Left colon (tissue), 2 donors: ENCODE measurements at regions not wholly inside any gene's neighbourhood (a gene's known extent, or its start where the extent isn't known, plus 50 kb on each side); places are given as distances from the start of the nearest gene placed in this dataset.

Experiments
- ATAC-seq: fragments of 200-7000 bp; cut with Tn5 transposase; one replicate; pipeline ENCODE4 v1.9.1; 2020; ENCODE audit warnings: mild to moderate bottlenecking, moderate library complexity
- DNase-seq, 2 donors: peaks; one replicate each; pipeline ENCODE4 v3.0.0-alpha.2; 2020
- intact Hi-C, 2 donors: fragments of 100-400 bp; cut with DNase I in 1 of 2; cut with micrococcal nuclease in 1 of 2; formaldehyde crosslinking; loops; one replicate each; pipeline versions ENCODE4 v1.11.2 to v1.14.0; 2022; cut with DNase I, micrococcal nuclease
- donor health status: DM: no; HTN: no; CAD: no.
- donor health status: DM: yes; HTN: yes; CAD: no.

GRCh38 chr6:51398064-51398705 lies 579.5 kb downstream of the TFAP2B start:
- DNase-seq (no peak), ATAC-seq (no peak)
- intact Hi-C loops: no loop called here

DNA sequence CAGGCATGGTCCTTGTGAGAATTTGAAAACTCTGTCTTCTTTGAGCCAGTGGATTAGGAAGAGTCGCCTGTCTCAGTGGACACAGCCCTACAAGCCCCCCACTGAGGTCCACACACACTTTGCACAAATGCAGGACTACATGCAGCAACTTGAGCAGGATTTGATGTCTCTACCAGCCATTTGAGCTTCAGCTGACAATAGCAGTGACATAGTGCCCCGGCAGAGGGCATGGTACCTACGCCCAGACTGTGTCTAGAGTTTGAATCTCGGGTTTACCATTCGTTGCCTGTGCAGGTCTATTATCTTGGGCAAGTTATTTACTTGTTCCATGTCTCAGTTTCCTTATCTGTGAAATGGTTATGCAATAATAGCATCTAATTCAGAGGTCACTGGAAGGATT lies 580.1 kb downstream of the TFAP2B start:
- intact Hi-C loops: no loop called here
- DNase-seq (no peak), ATAC-seq (no peak)

- ATAC-seq (no peak), DNase-seq (no peak)
- intact Hi-C loops: no loop called here
These were observed 591.8 kb downstream of the TFAP2B start for GRCh38 chr6:51410453-51410852.

DNA sequence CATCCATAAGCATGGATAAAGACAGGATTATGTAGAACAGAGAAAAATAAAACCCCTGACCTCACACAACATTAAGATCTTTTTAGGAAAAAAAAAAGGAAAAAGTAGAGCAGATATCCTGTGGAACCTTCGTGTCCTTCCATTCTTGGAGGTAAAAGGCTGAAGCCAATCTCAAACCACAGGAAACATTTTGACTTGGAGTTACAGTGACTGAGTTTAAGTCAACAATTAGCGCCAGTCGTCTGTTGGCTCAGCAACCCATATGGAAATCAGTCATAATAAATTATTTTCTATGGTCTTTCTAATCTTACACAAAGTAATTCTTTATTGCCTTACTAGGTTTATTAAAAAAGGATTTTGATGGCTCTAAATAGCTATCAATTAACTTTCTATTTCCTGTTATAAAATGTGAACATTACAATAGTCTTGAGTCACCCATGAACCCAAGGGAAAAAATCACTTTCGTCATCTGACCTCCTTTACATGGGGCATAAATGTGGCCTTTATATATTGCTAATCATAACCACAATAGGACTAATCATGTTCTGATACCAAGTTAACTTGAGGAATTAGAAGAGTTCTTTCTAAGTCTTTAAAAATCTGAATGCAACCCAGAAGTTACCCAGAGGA lies 592.9 kb downstream of the TFAP2B start:
- intact Hi-C loops: no loop called here
- ATAC-seq (no peak), DNase-seq (no peak)

DNA sequence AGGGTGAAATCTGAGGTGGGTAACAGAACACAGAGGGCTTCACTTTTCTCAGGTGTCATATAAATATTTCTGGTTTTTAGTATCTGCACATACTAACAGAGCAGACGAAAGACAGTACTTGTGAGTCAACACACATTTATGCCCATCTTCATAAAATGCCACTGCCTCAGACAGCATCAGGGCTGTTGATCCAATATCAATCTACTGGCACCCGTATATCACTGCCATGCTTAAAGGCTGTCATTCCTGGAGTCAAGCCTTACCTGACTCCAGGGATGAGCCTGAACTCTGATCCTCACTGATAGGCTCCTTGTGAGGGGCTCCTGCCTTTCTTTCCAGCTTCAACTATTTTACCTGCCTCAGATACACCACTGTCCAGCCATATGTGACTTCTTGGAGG lies 595.7 kb downstream of the TFAP2B start:
- DNase-seq (no peak), ATAC-seq (no peak)
- intact Hi-C loops: no loop called here

DNA sequence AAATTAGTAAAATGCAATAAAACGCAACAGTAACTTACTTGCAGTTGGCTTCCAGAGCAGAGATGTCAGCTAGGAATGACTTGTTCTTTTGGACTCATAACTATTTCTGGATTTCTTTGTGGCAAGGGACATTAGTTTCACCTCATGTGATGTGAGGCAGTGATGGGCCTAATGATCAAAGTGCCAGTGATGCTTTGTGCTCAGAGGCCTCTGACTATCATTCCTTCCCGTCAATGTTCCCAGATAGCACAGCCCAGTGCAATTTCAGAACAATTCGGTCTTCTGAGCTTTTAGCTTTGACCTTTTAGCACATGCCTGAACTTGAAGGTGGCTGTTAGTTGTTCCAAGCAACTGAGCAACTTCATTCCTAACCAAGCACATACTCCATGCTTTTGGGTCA lies 596.8 kb downstream of the TFAP2B start:
- DNase-seq: no peak
- ATAC-seq: no peak
- intact Hi-C loops: no loop called here

DNA sequence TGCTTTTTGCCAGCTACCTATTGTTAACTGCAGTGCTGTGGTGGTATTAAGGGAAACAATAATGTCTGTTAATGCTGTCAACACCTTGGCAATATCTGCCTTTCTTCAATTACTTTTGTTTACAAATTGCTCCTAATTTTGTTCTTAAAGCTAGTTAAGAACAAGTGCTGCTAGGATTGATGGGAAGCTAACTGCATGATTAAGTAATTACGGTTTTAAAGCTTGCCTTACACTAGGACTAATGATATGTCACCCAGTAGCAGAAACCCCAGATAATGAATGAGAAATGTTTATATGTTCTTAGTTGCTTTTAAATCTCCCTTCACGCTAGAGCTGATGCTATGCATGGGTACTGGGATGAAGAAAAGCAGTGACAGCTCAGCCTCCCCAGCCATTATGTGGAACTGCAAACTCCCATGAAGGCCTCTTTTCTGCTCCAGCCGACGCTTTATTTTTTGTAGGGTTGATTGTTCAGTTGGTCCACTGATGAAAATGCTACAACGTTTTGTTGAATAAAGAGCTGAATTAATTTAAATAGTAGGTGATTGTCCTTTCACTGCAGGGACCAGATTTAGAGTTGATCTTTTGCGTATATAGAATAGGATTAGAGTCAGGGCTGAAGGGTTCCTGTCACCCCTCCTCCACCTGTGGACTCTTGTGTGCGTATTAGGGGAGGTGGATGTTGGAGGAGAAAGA lies 610.5 kb downstream of the TFAP2B start:
- DNase-seq (no peak), ATAC-seq (no peak)
- intact Hi-C loops: no loop called here

GRCh38 chr6:51430589-51430988 lies 611.9 kb downstream of the TFAP2B start:
- no peak for ATAC-seq
- intact Hi-C loops: no loop called here

GRCh38 chr6:51432481-51432880 lies 613.8 kb downstream of the TFAP2B start:
- intact Hi-C loops: no loop called here
- ATAC-seq: no peak
- DNase-seq: no peak

More at GRCh38 chr6:51430589-51430988, 611.9 kb downstream of the TFAP2B start:
- no peak for DNase-seq

- intact Hi-C loops: no loop called here
- DNase-seq (no peak), ATAC-seq (no peak)
These were observed 631.7 kb downstream of the TFAP2B start for GRCh38 chr6:51450248-51450957.

DNA sequence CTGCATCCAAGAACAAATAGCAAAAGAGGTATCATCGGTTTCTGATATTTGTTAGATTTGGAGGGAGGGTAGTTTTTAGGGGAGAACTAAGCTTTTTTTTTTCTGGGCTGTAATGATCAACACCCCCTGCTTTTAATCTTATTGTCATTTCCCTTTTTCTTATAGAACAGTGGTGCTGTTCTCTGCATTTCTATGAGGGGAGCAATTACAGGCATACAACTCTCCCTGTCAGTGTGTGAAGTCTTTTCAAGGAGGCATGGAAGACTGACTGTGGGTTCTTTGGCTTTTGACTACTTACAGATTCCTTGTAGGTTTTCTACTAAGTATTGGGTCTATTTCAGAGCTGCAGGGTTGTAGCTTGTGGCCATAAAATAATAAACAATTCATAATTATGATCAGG lies 632.3 kb downstream of the TFAP2B start:
- no peak for ATAC-seq
- no peak for DNase-seq
- intact Hi-C loops: no loop called here

- no peak for DNase-seq
- intact Hi-C loops: no loop called here
- no peak for ATAC-seq
These were observed 631.1 kb downstream of the PKHD1 start for GRCh38 chr6:51456282-51456681.

DNA sequence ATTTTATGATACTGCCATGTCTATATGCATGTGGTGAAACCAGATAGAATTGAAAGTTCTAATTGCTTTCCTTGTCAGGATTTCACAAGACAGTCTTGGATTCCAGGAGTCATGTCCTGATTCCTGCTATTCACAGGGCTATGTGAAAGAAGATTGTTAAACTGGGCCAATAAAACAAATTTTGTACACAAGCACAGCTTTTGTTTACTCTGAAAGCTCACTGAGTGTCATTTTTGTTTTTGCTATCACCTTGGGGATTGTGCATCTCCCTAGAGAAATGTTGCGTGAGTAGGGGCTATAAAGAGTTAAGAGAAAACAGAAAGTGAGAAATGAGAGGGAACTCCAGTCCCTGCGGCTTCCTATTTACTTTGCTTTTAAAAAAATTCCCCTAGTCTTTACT lies 627.5 kb downstream of the PKHD1 start:
- DNase-seq (no peak), ATAC-seq (peak; percentile 54)
- intact Hi-C loops: no loop called here

DNA sequence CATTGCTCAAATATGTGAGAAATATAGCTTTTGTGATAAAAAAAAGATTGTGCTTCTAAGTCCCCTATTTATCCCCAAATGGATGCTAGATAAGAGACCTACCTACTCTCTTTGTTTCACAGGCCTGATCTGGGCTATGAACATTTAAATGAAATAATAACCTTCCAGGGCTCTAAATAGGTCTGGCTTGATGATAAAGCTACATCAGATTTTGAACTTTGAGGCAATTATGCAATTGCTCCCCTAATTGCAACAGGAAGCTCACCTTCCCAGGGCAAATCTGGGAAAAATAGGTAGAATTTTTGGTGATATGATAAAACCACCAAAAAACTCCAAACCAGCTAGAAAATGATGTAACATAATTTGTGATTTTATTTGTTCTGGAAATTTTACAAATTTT lies 624.5 kb downstream of the PKHD1 start:
- ATAC-seq (no peak), DNase-seq (no peak)
- intact Hi-C loops: no loop called here

DNA sequence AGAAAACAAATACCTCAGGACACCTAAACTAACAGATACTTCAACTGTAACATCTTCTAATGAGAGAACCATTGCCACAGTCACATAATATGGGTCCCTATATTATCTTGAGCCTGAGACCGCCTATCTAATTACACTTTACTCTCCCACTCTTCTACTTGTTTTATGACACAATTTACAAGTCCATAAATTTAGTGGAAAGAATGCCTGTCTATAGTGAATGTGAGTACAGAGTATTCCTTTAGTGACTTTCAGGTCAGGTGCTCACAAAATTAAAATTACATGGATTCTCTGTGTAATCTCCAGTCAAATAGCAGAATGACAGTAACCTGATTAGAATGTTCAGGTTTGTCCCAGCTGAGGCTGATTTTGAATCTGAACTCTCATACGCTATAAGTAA lies 624.1 kb downstream of the PKHD1 start:
- ATAC-seq (peak; percentile 77), DNase-seq (no peak)
- intact Hi-C loops: no loop called here

- intact Hi-C loops: no loop called here
- ATAC-seq: no peak
- no peak for DNase-seq
These were observed 622.5 kb downstream of the PKHD1 start for GRCh38 chr6:51464956-51465355.

GRCh38 chr6:51466427-51466826 lies 621.0 kb downstream of the PKHD1 start:
- no peak for ATAC-seq
- DNase-seq: no peak
- intact Hi-C loops: no loop called here

GRCh38 chr6:51467231-51467952 lies 620.0 kb downstream of the PKHD1 start:
- DNase-seq: no peak
- ATAC-seq: no peak

DNA sequence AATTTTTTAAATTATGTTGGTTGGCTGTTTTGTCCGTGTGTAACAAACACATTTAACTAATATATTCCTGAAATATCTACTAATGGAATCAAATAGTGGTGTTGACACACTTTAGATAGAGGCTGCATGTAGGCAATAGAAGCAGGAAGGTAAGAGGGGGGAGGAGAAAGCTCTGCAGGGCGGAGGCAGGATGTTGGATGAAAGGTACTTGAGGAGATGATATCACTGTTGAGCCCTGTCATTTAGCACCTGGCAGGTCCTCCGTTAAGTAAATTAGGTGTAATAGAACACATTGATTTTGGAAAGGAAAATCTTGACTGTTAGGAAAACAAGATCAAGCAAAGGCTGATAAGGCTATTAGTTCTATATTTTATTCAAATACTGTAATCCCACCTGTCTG lies 618.7 kb downstream of the PKHD1 start:
- no peak for ATAC-seq
- intact Hi-C loops: no loop called here
- DNase-seq: no peak

More at GRCh38 chr6:51467231-51467952, 620.0 kb downstream of the PKHD1 start:
- intact Hi-C loops: no loop called here
